Ovary (tissue), 3 donors: ENCODE measurements at regions not wholly inside any gene's neighbourhood (a gene's known extent, or its start where the extent isn't known, plus 50 kb on each side); places are given as distances from the start of the nearest gene placed in this dataset.

Experiments
- POLR2A ChIP-seq: fragments of 450-650 bp; IDR thresholded peaks from one replicate; pipeline ENCODE4 v1.6.1; 2017; ENCODE audit warnings: antibody characterized with exemption, mild to moderate bottlenecking, moderate library complexity
- TF ChIP-seq, protein P1 (sequence below), 3 donors: fragments of 450-650 bp in 2 of 3; fragments of 200-600 bp in 1 of 3; IDR thresholded peaks; one replicate each; pipeline versions ENCODE4 v1.5.1 to v1.8.0; 2016 to 2022; ENCODE audit warnings: antibody characterized with exemption in 3 of 3, mild to moderate bottlenecking in 1 of 3
- donor health status: DM: no; HTN: no; CAD: no.

DNA sequence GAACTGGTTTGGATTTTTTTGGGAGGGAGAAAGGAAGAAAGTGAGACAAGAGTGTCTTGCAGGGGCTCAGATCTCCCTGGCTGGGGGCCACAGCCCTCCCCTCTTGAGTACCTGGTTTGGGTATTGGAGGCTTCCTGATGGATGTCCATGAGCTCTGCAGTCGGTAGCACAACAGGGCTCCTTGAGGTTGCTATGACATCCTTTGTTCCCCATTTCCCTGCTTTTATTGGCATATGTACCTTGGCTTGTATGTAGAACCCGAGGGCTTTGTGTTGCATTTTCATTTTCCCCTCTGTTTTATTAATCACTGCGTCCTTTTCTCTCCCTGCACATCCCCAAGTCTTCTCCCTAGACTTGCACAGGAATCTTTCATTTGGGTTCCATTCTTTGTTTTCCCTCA is 355.5 kb upstream of the TSHZ2 start:
- TF ChIP-seq, protein P1, sequence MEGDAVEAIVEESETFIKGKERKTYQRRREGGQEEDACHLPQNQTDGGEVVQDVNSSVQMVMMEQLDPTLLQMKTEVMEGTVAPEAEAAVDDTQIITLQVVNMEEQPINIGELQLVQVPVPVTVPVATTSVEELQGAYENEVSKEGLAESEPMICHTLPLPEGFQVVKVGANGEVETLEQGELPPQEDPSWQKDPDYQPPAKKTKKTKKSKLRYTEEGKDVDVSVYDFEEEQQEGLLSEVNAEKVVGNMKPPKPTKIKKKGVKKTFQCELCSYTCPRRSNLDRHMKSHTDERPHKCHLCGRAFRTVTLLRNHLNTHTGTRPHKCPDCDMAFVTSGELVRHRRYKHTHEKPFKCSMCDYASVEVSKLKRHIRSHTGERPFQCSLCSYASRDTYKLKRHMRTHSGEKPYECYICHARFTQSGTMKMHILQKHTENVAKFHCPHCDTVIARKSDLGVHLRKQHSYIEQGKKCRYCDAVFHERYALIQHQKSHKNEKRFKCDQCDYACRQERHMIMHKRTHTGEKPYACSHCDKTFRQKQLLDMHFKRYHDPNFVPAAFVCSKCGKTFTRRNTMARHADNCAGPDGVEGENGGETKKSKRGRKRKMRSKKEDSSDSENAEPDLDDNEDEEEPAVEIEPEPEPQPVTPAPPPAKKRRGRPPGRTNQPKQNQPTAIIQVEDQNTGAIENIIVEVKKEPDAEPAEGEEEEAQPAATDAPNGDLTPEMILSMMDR (IDR thresholded peaks at IDR 0.05), result no peak
- no peak for TF ChIP-seq POLR2A
